IMR-90 (cell line): ENCODE measurements at regions not wholly inside any gene's neighbourhood (a gene's known extent, or its start where the extent isn't known, plus 50 kb on each side); places are given as distances from the start of the nearest gene placed in this dataset.

ENCODE experiments used
- ATAC-seq: fragments of 200-7000 bp; cut with Tn5 transposase; 2 replicates; pipeline ENCODE4 v1.9.1; 2020; ENCODE audit warnings: low read depth, mild to moderate bottlenecking, moderate library complexity
- BruUV-seq: library from RNA; stranded (reverse); fragments of 400-500 nt; replicated peaks from 2 replicates; lab custom pipeline; 2021; lab: Mats Ljungman, UMichigan
- CTCF ChIA-PET: fragments of 300-600 bp; formaldehyde crosslinking; extraction: SDS; loops from one replicate; lab custom pipeline; 2021; ENCODE audit warnings: antibody characterized with exemption; lab: Yijun Ruan, JAX
- POLR2A ChIA-PET: fragments of 300-600 bp; sonication (Branson Sonifier 250); formaldehyde crosslinking; loops from one replicate; lab custom pipeline; 2022; ENCODE audit warnings: antibody characterized with exemption; ENCODE audit not compliant: unreplicated experiment; lab: Charles Lee
- DNase-seq: peaks from one replicate; pipeline ENCODE4 v3.0.0; 2013
- H2AFZ ChIP-seq: replicated peaks from 2 replicates; pipeline ENCODE3; 2013; ENCODE audit warnings: low read length, mild to moderate bottlenecking; ENCODE audit not compliant: poor library complexity
- H2AK5ac ChIP-seq: 2 replicates; pipeline ENCODE4 v1.6.1; 2013; ENCODE audit warnings: low read depth, low read length, inconsistent platforms
- H2AK9ac ChIP-seq: replicated peaks from 2 replicates; pipeline ENCODE3; 2013; ENCODE audit warnings: mild to moderate bottlenecking, low read depth, low read length, moderate library complexity; ENCODE audit not compliant: poor library complexity
- H2BK120ac ChIP-seq: 2 replicates; pipeline ENCODE4 v1.6.1; 2013; ENCODE audit warnings: low read depth, low read length, inconsistent platforms
- H2BK15ac ChIP-seq: 3 replicates; pipeline ENCODE4 v1.6.1; 2013; ENCODE audit warnings: low read depth, low read length, inconsistent platforms
- H2BK20ac ChIP-seq: 2 replicates; pipeline ENCODE4 v1.6.1; 2013; ENCODE audit warnings: low read depth, mild to moderate bottlenecking, inconsistent platforms, low read length, moderate library complexity
- H2BK5ac ChIP-seq: 2 replicates; pipeline ENCODE4 v1.6.1; 2013; ENCODE audit warnings: mild to moderate bottlenecking, low read depth, low read length, inconsistent platforms; ENCODE audit not compliant: poor library complexity, severe bottlenecking
- H3K14ac ChIP-seq: replicated peaks from 2 replicates; pipeline ENCODE4 v1.6.1; 2013; ENCODE audit warnings: low read depth, low read length, inconsistent platforms
- H3K18ac ChIP-seq: 2 replicates; pipeline ENCODE4 v1.6.1; 2013; ENCODE audit warnings: low read depth, low read length, control low read depth
- H3K23ac ChIP-seq: 2 replicates; pipeline ENCODE4 v1.6.1; 2013; ENCODE audit warnings: low read depth, low read length, inconsistent platforms
- H3K27ac ChIP-seq: 2 replicates; pipeline ENCODE4 v1.5.1; 2013; ENCODE audit warnings: mild to moderate bottlenecking, control low read depth, low read length; ENCODE audit not compliant: insufficient read depth
- H3K27me3 ChIP-seq: 2 replicates; pipeline ENCODE4 v1.6.1; 2013; ENCODE audit warnings: low read length; ENCODE audit not compliant: control insufficient read depth, insufficient read depth
- H3K36me3 ChIP-seq: 2 replicates; pipeline ENCODE4 v1.6.1; 2013; ENCODE audit warnings: low read length, mixed read lengths; ENCODE audit not compliant: control insufficient read depth, insufficient read depth
- H3K4ac ChIP-seq: 2 replicates; pipeline ENCODE4 v1.6.1; 2013; ENCODE audit warnings: low read depth, low read length, inconsistent platforms
- H3K4me1 ChIP-seq: 2 replicates; pipeline ENCODE4 v1.6.1; 2013; ENCODE audit warnings: low read length, mixed read lengths; ENCODE audit not compliant: control insufficient read depth, insufficient read depth
- H3K4me2 ChIP-seq: 2 replicates; pipeline ENCODE4 v1.6.1; 2013; ENCODE audit warnings: low read depth, mild to moderate bottlenecking, control low read depth, low read length, moderate library complexity
- H3K4me3 ChIP-seq: 2 replicates; pipeline ENCODE4 v1.5.1; 2013; ENCODE audit warnings: low read depth, mild to moderate bottlenecking, control low read depth, low read length, moderate library complexity; ENCODE audit not compliant: insufficient read depth
- H3K56ac ChIP-seq: 2 replicates; pipeline ENCODE4 v1.6.1; 2013; ENCODE audit warnings: low read length, inconsistent platforms; ENCODE audit not compliant: insufficient read depth; ENCODE audit errors: extremely low read depth
- H3K79me1 ChIP-seq, 2 experiments: 2 replicates each; pipeline ENCODE4 v1.6.1; 2013; ENCODE audit warnings: low read length in 2 of 2, inconsistent platforms in 1 of 2, low read depth in 1 of 2
- H3K9ac ChIP-seq: 2 replicates; pipeline ENCODE4 v1.6.1; 2013; ENCODE audit warnings: low read depth, low read length, control low read depth
- H3K9me1 ChIP-seq: 2 replicates; pipeline ENCODE4 v1.6.1; 2013; ENCODE audit warnings: low read length, inconsistent platforms; ENCODE audit not compliant: insufficient read depth
- H3K9me3 ChIP-seq: 2 replicates; pipeline ENCODE4 v1.6.1; 2013; ENCODE audit warnings: low read length; ENCODE audit not compliant: control insufficient read depth, insufficient read depth
- H4K20me1 ChIP-seq: 2 replicates; pipeline ENCODE4 v1.6.1; 2013; ENCODE audit warnings: low read length, inconsistent platforms; ENCODE audit not compliant: insufficient read depth
- H4K5ac ChIP-seq: 2 replicates; pipeline ENCODE4 v1.6.1; 2013; ENCODE audit warnings: mild to moderate bottlenecking, low read depth, low read length, control low read depth
- H4K8ac ChIP-seq, 2 experiments: 2 replicates each; pipeline ENCODE4 v1.6.1; 2013; ENCODE audit warnings: low read depth in 2 of 2, low read length in 2 of 2, control low read depth in 1 of 2, inconsistent platforms in 1 of 2
- H4K91ac ChIP-seq: 2 replicates; pipeline ENCODE4 v1.6.1; 2013; ENCODE audit warnings: low read depth, low read length, inconsistent platforms; ENCODE audit not compliant: insufficient read depth
- BHLHE40 ChIP-seq: fragments of 150-350 bp; IDR thresholded peaks from 2 replicates; pipeline ENCODE4 v1.6.1; 2016; ENCODE audit warnings: mild to moderate bottlenecking, low read depth, low read length
- CTCF ChIP-seq: conservative IDR thresholded peaks from 2 replicates; pipeline ENCODE4 v1.5.1; 2012; ENCODE audit warnings: mild to moderate bottlenecking, low read depth, low read length, improper control_type of control experiment
- ELK1 ChIP-seq: fragments of 150-350 bp; IDR thresholded peaks from 2 replicates; pipeline ENCODE4 v1.6.1; 2016; ENCODE audit warnings: low read depth, mild to moderate bottlenecking, low read length, moderate library complexity, borderline replicate concordance
- FOS ChIP-seq: fragments of 150-350 bp; IDR thresholded peaks from 2 replicates; pipeline ENCODE4 v1.6.1; 2016; ENCODE audit warnings: low read depth, low read length
- MAZ ChIP-seq: IDR thresholded peaks from 2 replicates; pipeline ENCODE4 v1.6.1; 2012; ENCODE audit warnings: low read depth, mild to moderate bottlenecking, low read length, improper control_type of control experiment, moderate library complexity, borderline replicate concordance
- WGBS, 2 experiments: methylation state at CpG; one replicate each; pipeline versions ENCODE4 v1.1.5 to v1.1.7; 2013; ENCODE audit warnings: missing lambda C conversion rate in 2 of 2; ENCODE audit not compliant: insufficient read length in 1 of 2; ENCODE audit errors: extremely low coverage in 2 of 2; 5-methylcytosine and 5-hydroxymethylcytosine counted together
- dilution Hi-C: fragments of 300-500 bp; cut with HindIII; formaldehyde crosslinking; loops from one replicate; pipeline ENCODE4 v1.14.3; 2018; ENCODE audit warnings: low sequenced_read_pairs; ENCODE audit not compliant: unreplicated experiment
- in situ Hi-C: fragments of 300-500 bp; cut with MboI; formaldehyde crosslinking; loops from 3 replicates; pipeline ENCODE4 v1.14.3; 2019; ENCODE audit warnings: low sequenced_read_pairs, inconsistent platforms, mixed read lengths
- intact Hi-C: fragments of 100-400 bp; cut with micrococcal nuclease; formaldehyde crosslinking; loops from 2 replicates; pipeline ENCODE4 v1.10.0; 2022

- no peaks in the 10 kb centered on the region for H3K9me3 ChIP-seq
- no peak overlapping the region for H2BK5ac ChIP-seq
- peaks cover 2% of the 10 kb centered on the region; the same call in 1 of the 2 replicates for H3K27me3 ChIP-seq
- dilution Hi-C loops = no loop called here
- in situ Hi-C loops = no loop called here
- H3K4me1 ChIP-seq = no peaks in the 10 kb centered on the region
- H3K36me3 ChIP-seq = no peaks in the 10 kb centered on the region
- BruUV-seq = no TSS peak
- no peak overlapping the region for H2AK5ac ChIP-seq
- no peak overlapping the region for H3K27ac ChIP-seq
- no peak overlapping the region for H3K14ac ChIP-seq
- TF ChIP-seq BHLHE40 (no peak), CTCF (no peak), ELK1 (no peak), FOS (no peak), MAZ (no peak)
- H2BK15ac ChIP-seq = no peak overlapping the region
- intact Hi-C loops = no loop called here
- H4K8ac ChIP-seq = no peak overlapping the region
- H4K5ac ChIP-seq = no peak overlapping the region
- H3K4ac ChIP-seq = no peak overlapping the region
- H3K4me2 ChIP-seq = no peak overlapping the region
- H3K9ac ChIP-seq = no peak overlapping the region
- CTCF ChIA-PET = no interaction called here
- no peak overlapping the region for H2BK20ac ChIP-seq
- DNase-seq = no peak
- no peak overlapping the region for H3K18ac ChIP-seq
- H2BK120ac ChIP-seq = no peak overlapping the region
- H2AK9ac ChIP-seq = no peak overlapping the region
- no peak for ATAC-seq
- H2AFZ ChIP-seq = no peak overlapping the region
- POLR2A ChIA-PET = no interaction called here
- H3K56ac ChIP-seq = no peak overlapping the region
- no peak overlapping the region for H3K23ac ChIP-seq
- WGBS, 2 experiments = no CpG with 5 or more reads among the region's 8 CpGs
- H3K9me1 ChIP-seq = no peaks in the 10 kb centered on the region
- H3K4me3 ChIP-seq = no peak overlapping the region
- H4K20me1 ChIP-seq = no peaks in the 10 kb centered on the region
- H3K79me1 ChIP-seq = no peaks in the 10 kb centered on the region
- no peak overlapping the region for H4K91ac ChIP-seq
These were observed 225.3 kb upstream of the CXorf66 start for GRCh38 chrX:140190441-140191108.
